GM12892 (cell line): ENCODE measurements at regions not wholly inside any gene's neighbourhood (a gene's known extent, or its start where the extent isn't known, plus 50 kb on each side); places are given as distances from the start of the nearest gene placed in this dataset.

Source experiments
- POLR2A ChIP-seq: IDR thresholded peaks from 2 replicates; pipeline ENCODE4 v1.6.1; 2011; ENCODE audit warnings: low read depth, low read length, control low read depth
- POLR2AphosphoS5 ChIP-seq: IDR thresholded peaks from 2 replicates; pipeline ENCODE4 v1.6.1; 2011; ENCODE audit warnings: low read depth, low read length, control low read depth
- TAF1 ChIP-seq: IDR thresholded peaks from 2 replicates; pipeline ENCODE4 v1.6.1; 2011; ENCODE audit warnings: low read depth, mild to moderate bottlenecking, control low read depth, low read length, borderline replicate concordance

DNA sequence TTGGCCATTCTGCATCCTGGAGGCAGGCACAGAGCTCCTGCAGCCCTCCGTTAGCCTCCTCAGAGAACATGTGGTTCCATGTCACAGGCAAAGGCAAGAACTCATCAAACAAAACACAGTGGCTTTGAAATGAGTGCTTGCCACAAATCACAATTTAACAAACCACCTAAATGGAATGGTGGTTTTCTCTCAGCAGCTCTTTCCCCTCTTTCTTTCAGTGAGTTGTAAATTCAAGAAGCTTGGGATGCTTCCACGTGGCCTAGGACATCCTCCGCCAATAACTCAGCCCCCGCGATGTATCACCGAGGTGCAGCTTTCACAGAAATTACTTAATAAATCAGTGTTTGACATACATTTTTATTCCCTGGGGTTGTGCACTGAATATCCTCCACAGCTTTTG lies 65.4 kb upstream of the RFC3 start:
- no peak for TF ChIP-seq POLR2A
- no peak for TF ChIP-seq POLR2AphosphoS5
- TF ChIP-seq TAF1, result no peak
